IPS-11a (cell line): ENCODE measurements at regions not wholly inside any gene's neighbourhood (a gene's known extent, or its start where the extent isn't known, plus 50 kb on each side); places are given as distances from the start of the nearest gene placed in this dataset.

ENCODE experiments used
- H3K4me3 ChIP-seq: one replicate; pipeline ENCODE4 v1.5.1; 2013; ENCODE audit warnings: low read depth, low read length, control low read depth

GRCh38 chr6:104617591-104617990 is 242.1 kb downstream of the HACE1 start:
- no peak overlapping the region for H3K4me3 ChIP-seq

GRCh38 chr6:104614394-104614793 is 245.3 kb downstream of the HACE1 start:
- H3K4me3 ChIP-seq: no peak overlapping the region

- H3K4me3 ChIP-seq: no peak overlapping the region
These were observed 246.2 kb downstream of the HACE1 start for GRCh38 chr6:104613416-104614001.

- no peak overlapping the region for H3K4me3 ChIP-seq
These were observed 247.2 kb downstream of the HACE1 start for GRCh38 chr6:104612541-104612940.

GRCh38 chr6:104608101-104608500 is 251.6 kb downstream of the HACE1 start:
- no peak overlapping the region for H3K4me3 ChIP-seq

GRCh38 chr6:104607501-104607900 is 252.2 kb downstream of the HACE1 start:
- H3K4me3 ChIP-seq: no peak overlapping the region

- no peak overlapping the region for H3K4me3 ChIP-seq
These were observed 253.4 kb downstream of the HACE1 start for GRCh38 chr6:104606361-104606760.

- no peak overlapping the region for H3K4me3 ChIP-seq
These were observed 255.0 kb downstream of the HACE1 start for GRCh38 chr6:104604685-104605084.

- H3K4me3 ChIP-seq: no peak overlapping the region
These were observed 256.5 kb downstream of the HACE1 start for GRCh38 chr6:104603108-104603745.

GRCh38 chr6:104601721-104602120 is 258.0 kb downstream of the HACE1 start:
- no peak overlapping the region for H3K4me3 ChIP-seq

GRCh38 chr6:104601131-104601651 is 258.5 kb downstream of the HACE1 start:
- H3K4me3 ChIP-seq: no peak overlapping the region

- H3K4me3 ChIP-seq: no peak overlapping the region
These were observed 259.1 kb downstream of the HACE1 start for GRCh38 chr6:104600639-104600931.

- no peak overlapping the region for H3K4me3 ChIP-seq
These were observed 259.7 kb downstream of the HACE1 start for GRCh38 chr6:104599821-104600638.

- no peak overlapping the region for H3K4me3 ChIP-seq
These were observed 262.1 kb downstream of the HACE1 start for GRCh38 chr6:104597541-104598050.

GRCh38 chr6:104596091-104596490 is 263.6 kb downstream of the HACE1 start:
- H3K4me3 ChIP-seq: no peak overlapping the region

- H3K4me3 ChIP-seq: no peak overlapping the region
These were observed 264.4 kb downstream of the HACE1 start for GRCh38 chr6:104595311-104595820.

GRCh38 chr6:104591573-104592334 is 268.0 kb downstream of the HACE1 start:
- no peak overlapping the region for H3K4me3 ChIP-seq

- no peak overlapping the region for H3K4me3 ChIP-seq
These were observed 269.8 kb downstream of the HACE1 start for GRCh38 chr6:104589940-104590339.

GRCh38 chr6:104585646-104586045 is 274.1 kb downstream of the HACE1 start:
- H3K4me3 ChIP-seq: no peak overlapping the region

GRCh38 chr6:104580452-104580851 is 279.3 kb downstream of the HACE1 start:
- no peak overlapping the region for H3K4me3 ChIP-seq

- no peak overlapping the region for H3K4me3 ChIP-seq
These were observed 280.3 kb downstream of the HACE1 start for GRCh38 chr6:104579310-104579863.
